ENCODE measurements at regions not wholly inside any gene's neighbourhood (a gene's known extent, or its start where the extent isn't known, plus 50 kb on each side); places are given as distances from the start of the nearest gene placed in this dataset.

- peak in 1 of 3 donors; percentile 58 for DNase-seq (ENCODE audit: low read depth in 2 of 3, low spot score in 2 of 3)
Observed at GRCh38 chr3:194536871-194537637, 50.3 kb upstream of the ATP13A3 start.

Data from hematopoietic multipotent progenitor cell (in vitro differentiated cells).